GM23338 (cell line): ENCODE measurements at regions not wholly inside any gene's neighbourhood (a gene's known extent, or its start where the extent isn't known, plus 50 kb on each side); places are given as distances from the start of the nearest gene placed in this dataset.

ENCODE experiments used
- CREB1 ChIP-seq: fragments of 250-450 bp; sonication (Bioruptor Pico); IDR thresholded peaks from 2 replicates; pipeline ENCODE4 v1.5.0; 2020; ENCODE audit warnings: low read depth, mild to moderate bottlenecking, moderate library complexity
- CTCF ChIP-seq, 2 experiments: fragments of 200-600 bp in 1 of 2; sonication (generic) in 1 of 2; conservative IDR thresholded peaks; 2 replicates each; pipeline versions ENCODE4 v1.5.1 to v1.6.1; 2016 to 2017; ENCODE audit warnings: antibody characterized with exemption in 2 of 2, low read depth in 2 of 2, mild to moderate bottlenecking in 2 of 2, moderate library complexity in 1 of 2
- ETS1 ChIP-seq: IDR thresholded peaks from 2 replicates; pipeline ENCODE4 v1.6.1; 2016; ENCODE audit warnings: antibody characterized with exemption
- EZH2 ChIP-seq: fragments of 200-600 bp; sonication (generic); IDR thresholded peaks from one replicate; pipeline ENCODE4 v1.8.0; 2017; ENCODE audit warnings: antibody characterized with exemption, mild to moderate bottlenecking, low read depth; ENCODE audit not compliant: unreplicated experiment
- EZH2phosphoT487 ChIP-seq: fragments of 200-600 bp; sonication (generic); IDR thresholded peaks from one replicate; pipeline ENCODE4 v1.8.1; 2018; ENCODE audit warnings: antibody characterized with exemption; ENCODE audit not compliant: unreplicated experiment
- JUNB ChIP-seq: IDR thresholded peaks from one replicate; pipeline ENCODE4 v1.6.1; 2016; ENCODE audit warnings: antibody characterized with exemption; ENCODE audit not compliant: unreplicated experiment
- NANOG ChIP-seq: IDR thresholded peaks from 2 replicates; pipeline ENCODE4 v1.6.1; 2016; ENCODE audit warnings: antibody characterized with exemption, borderline replicate concordance
- POLR2AphosphoS5 ChIP-seq: IDR thresholded peaks from 2 replicates; pipeline ENCODE4 v1.6.1; 2016; ENCODE audit warnings: antibody characterized with exemption, low read depth
- REST ChIP-seq: IDR thresholded peaks from one replicate; pipeline ENCODE4 v1.6.1; 2018; ENCODE audit warnings: antibody characterized with exemption; ENCODE audit not compliant: unreplicated experiment

- no peak for TF ChIP-seq CTCF (conservative IDR thresholded peaks at IDR 0.05; ENCODE audit: low read depth in 2 of 2)
- TF ChIP-seq EZH2phosphoT487 = no peak
- no peak for TF ChIP-seq CREB1 (CRISPR knock-in tag)
- TF ChIP-seq POLR2AphosphoS5 = no peak
- TF ChIP-seq REST = no peak
- TF ChIP-seq EZH2 = no peak
- TF ChIP-seq ETS1 = no peak
- TF ChIP-seq JUNB = no peak
- no peak for TF ChIP-seq NANOG
These were observed 188.5 kb downstream of the LRRC70 start for GRCh38 chr5:62767077-62767476.
